Osteoblast (primary cell): ENCODE measurements at regions not wholly inside any gene's neighbourhood (a gene's known extent, or its start where the extent isn't known, plus 50 kb on each side); places are given as distances from the start of the nearest gene placed in this dataset.

Source experiments
- DNase-seq: peaks from one replicate; pipeline ENCODE4 v3.0.0; 2011; ENCODE audit warnings: low spot score, mixed read lengths; ENCODE audit not compliant: insufficient read length; ENCODE audit errors: missing footprints
- H2AFZ ChIP-seq: 2 replicates; pipeline ENCODE4 v1.6.0; 2011; ENCODE audit warnings: mild to moderate bottlenecking, low read length
- H3K27ac ChIP-seq: 2 replicates; pipeline ENCODE4 v1.5.1; 2011; ENCODE audit warnings: mild to moderate bottlenecking, low read depth, low read length, moderate library complexity
- H3K27me3 ChIP-seq: 2 replicates; pipeline ENCODE4 v1.6.0; 2012; ENCODE audit warnings: mild to moderate bottlenecking, control low read depth, inconsistent platforms, low read length, moderate library complexity; ENCODE audit not compliant: insufficient read depth
- H3K36me3 ChIP-seq: 2 replicates; pipeline ENCODE4 v1.5.1; 2011; ENCODE audit warnings: mild to moderate bottlenecking, low read length, control low read depth, moderate library complexity; ENCODE audit not compliant: insufficient read depth
- H3K4me1 ChIP-seq: 2 replicates; pipeline ENCODE4 v1.5.1; 2011; ENCODE audit warnings: mild to moderate bottlenecking, low read length, control low read depth, moderate library complexity; ENCODE audit not compliant: insufficient read depth
- H3K4me2 ChIP-seq: 2 replicates; pipeline ENCODE4 v1.6.0; 2011; ENCODE audit warnings: mild to moderate bottlenecking, low read length; ENCODE audit not compliant: insufficient read depth
- H3K4me3 ChIP-seq: fragments of 200-600 bp; sonication (generic); 3 replicates; pipeline ENCODE4 v1.5.1; 2012; ENCODE audit warnings: mild to moderate bottlenecking, low read length, inconsistent platforms; ENCODE audit not compliant: insufficient read depth
- H3K79me2 ChIP-seq: 2 replicates; pipeline ENCODE4 v1.6.0; 2012; ENCODE audit warnings: mild to moderate bottlenecking, low read length, control low read depth, inconsistent platforms; ENCODE audit not compliant: insufficient read depth
- H3K9me3 ChIP-seq: 2 replicates; pipeline ENCODE4 v1.5.1; 2011; ENCODE audit warnings: low read depth, low read length, control low read depth
- H4K20me1 ChIP-seq: 2 replicates; pipeline ENCODE4 v1.6.0; 2012; ENCODE audit warnings: mild to moderate bottlenecking, low read length, control low read depth; ENCODE audit not compliant: insufficient read depth
- TF ChIP-seq, protein P1 (sequence below): IDR thresholded peaks from 2 replicates; pipeline ENCODE4 v1.5.1; 2011; ENCODE audit warnings: mild to moderate bottlenecking, low read depth, low read length, moderate library complexity; ENCODE audit errors: extremely low read depth

DNA sequence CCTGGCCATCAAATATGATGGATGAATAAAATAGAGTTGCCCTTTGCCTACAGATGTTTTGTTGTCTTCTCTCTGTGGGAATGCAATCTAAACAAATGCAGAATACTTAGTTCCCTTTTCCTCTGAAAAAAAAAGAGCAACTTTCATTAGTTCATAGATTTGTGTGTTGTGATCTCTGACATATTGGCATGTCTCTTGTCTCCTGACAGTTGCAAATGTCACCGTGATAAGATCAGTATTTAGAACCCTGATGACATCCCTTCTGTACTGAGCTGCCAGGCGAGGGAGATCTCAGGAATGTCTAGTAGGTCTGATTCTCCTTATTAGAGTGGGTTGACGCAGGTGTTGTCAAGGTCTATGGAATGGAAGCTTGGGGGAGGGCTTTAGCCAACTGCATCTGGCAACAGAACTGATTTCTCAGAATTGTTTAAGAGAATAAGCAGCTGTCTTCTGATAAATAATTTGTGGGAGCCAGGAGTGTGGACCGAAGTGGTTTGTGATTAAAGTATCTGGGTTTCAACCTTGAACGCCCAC, 130.4 kb downstream of the GALR1 start:
- Histone ChIP-seq H3K9me3 (peaks cover 6% of the 10 kb centered on the region), H3K36me3 (no peaks in the 10 kb centered on the region), H2AFZ (no peak overlapping the region), H3K79me2 (no peaks in the 10 kb centered on the region), H3K27me3 (no peaks in the 10 kb centered on the region), H4K20me1 (no peaks in the 10 kb centered on the region), H3K4me3 (no peak overlapping the region), H3K4me2 (no peak overlapping the region), H3K4me1 (no peaks in the 10 kb centered on the region), H3K27ac (no peak overlapping the region)
- TF ChIP-seq, protein P1, sequence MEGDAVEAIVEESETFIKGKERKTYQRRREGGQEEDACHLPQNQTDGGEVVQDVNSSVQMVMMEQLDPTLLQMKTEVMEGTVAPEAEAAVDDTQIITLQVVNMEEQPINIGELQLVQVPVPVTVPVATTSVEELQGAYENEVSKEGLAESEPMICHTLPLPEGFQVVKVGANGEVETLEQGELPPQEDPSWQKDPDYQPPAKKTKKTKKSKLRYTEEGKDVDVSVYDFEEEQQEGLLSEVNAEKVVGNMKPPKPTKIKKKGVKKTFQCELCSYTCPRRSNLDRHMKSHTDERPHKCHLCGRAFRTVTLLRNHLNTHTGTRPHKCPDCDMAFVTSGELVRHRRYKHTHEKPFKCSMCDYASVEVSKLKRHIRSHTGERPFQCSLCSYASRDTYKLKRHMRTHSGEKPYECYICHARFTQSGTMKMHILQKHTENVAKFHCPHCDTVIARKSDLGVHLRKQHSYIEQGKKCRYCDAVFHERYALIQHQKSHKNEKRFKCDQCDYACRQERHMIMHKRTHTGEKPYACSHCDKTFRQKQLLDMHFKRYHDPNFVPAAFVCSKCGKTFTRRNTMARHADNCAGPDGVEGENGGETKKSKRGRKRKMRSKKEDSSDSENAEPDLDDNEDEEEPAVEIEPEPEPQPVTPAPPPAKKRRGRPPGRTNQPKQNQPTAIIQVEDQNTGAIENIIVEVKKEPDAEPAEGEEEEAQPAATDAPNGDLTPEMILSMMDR, result no peak
- DNase-seq, result no peak

DNA sequence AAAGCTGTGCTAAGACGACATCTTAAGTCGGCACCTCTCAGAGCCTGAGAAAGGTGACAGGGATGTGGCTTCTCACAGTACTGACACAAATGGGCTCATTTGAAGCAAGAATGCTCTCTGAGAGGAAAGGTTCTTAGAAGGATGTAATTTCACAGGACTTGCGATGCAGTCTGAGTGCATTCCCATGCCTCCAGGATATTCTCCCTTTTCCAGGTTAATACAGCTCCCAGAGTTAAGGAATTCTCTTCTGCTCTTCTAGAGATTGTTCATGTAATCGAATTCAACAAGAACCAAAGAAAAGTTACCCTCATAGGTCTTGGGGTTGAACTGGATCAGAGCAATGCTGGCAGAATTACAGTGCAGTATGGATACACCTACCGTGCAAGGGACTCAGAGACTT, 131.0 kb downstream of the GALR1 start:
- Histone ChIP-seq H3K4me1 (no peaks in the 10 kb centered on the region), H4K20me1 (no peaks in the 10 kb centered on the region), H3K4me3 (no peak overlapping the region), H2AFZ (no peak overlapping the region), H3K9me3 (peaks cover 6% of the 10 kb centered on the region), H3K27ac (no peak overlapping the region), H3K4me2 (no peak overlapping the region), H3K36me3 (no peaks in the 10 kb centered on the region), H3K79me2 (no peaks in the 10 kb centered on the region), H3K27me3 (no peaks in the 10 kb centered on the region)
- TF ChIP-seq, protein P1, result no peak
- DNase-seq, result no peak

DNA sequence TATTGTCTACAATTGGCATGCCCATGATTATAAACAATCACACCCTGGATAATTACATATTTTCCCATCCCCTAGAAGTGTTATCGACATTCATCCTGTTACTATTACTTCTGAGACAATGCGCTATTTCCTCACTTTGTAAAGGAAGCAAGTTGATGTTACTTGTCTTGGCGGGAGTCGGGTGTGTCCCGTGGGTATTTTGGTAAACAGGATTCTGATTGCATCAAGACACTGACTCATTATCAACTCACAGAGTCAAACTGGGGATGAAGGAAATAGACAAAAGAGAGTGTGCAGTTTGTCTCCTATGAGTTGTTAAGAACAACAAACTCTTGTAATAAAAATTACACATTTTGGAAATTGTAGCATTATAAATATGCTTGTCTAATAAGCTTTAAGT, 142.7 kb downstream of the GALR1 start:
- Histone ChIP-seq H3K4me2 (no peak overlapping the region), H4K20me1 (no peaks in the 10 kb centered on the region), H3K27me3 (no peaks in the 10 kb centered on the region), H3K36me3 (no peaks in the 10 kb centered on the region), H3K27ac (no peak overlapping the region), H3K79me2 (no peaks in the 10 kb centered on the region), H3K4me1 (no peaks in the 10 kb centered on the region), H3K9me3 (no peaks in the 10 kb centered on the region), H3K4me3 (no peak overlapping the region), H2AFZ (no peak overlapping the region)
- TF ChIP-seq, protein P1, result no peak
- DNase-seq, result no peak

DNA sequence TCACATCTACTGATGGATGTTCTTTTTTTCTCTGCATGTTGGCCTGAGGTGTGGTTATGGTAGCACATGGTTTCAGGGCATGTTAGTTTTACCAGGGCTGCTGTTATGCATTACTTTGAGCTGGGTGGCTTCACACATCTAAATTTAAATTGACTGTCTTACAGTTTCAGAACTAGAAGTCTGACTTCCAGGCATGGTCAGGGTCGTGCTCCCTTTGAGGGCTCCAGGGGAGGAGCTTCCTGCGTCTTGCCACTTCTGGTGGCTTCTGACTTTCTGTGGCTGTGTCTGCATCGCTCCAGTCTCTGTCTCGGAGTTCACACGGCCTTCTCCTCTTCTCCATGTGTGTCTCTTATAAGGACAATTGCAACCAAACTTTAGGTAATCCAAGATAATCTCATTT, 143.9 kb downstream of the GALR1 start:
- H3K27me3 ChIP-seq, result no peaks in the 10 kb centered on the region
- no peaks in the 10 kb centered on the region for H3K79me2 ChIP-seq
- H3K36me3 ChIP-seq, result no peaks in the 10 kb centered on the region
- no peak overlapping the region for H2AFZ ChIP-seq
- H3K9me3 ChIP-seq, result no peaks in the 10 kb centered on the region
- H4K20me1 ChIP-seq, result no peaks in the 10 kb centered on the region
- no peak overlapping the region for H3K27ac ChIP-seq
- no peaks in the 10 kb centered on the region for H3K4me1 ChIP-seq
- H3K4me3 ChIP-seq, result no peak overlapping the region
- no peak for DNase-seq
- no peak overlapping the region for H3K4me2 ChIP-seq
- TF ChIP-seq, protein P1, result no peak
